Activated CD8-positive, alpha-beta memory T cell treated with anti-CD3 and anti-CD28 coated beads for 48 hours (primary cell): ENCODE measurements at regions not wholly inside any gene's neighbourhood (a gene's known extent, or its start where the extent isn't known, plus 50 kb on each side); places are given as distances from the start of the nearest gene placed in this dataset.

Source experiments
- DNase-seq, 3 experiments: peaks; one replicate each; pipeline ENCODE4 v3.0.0-alpha.2; 2020; ENCODE audit warnings: low read depth in 2 of 3, low spot score in 2 of 3

DNA sequence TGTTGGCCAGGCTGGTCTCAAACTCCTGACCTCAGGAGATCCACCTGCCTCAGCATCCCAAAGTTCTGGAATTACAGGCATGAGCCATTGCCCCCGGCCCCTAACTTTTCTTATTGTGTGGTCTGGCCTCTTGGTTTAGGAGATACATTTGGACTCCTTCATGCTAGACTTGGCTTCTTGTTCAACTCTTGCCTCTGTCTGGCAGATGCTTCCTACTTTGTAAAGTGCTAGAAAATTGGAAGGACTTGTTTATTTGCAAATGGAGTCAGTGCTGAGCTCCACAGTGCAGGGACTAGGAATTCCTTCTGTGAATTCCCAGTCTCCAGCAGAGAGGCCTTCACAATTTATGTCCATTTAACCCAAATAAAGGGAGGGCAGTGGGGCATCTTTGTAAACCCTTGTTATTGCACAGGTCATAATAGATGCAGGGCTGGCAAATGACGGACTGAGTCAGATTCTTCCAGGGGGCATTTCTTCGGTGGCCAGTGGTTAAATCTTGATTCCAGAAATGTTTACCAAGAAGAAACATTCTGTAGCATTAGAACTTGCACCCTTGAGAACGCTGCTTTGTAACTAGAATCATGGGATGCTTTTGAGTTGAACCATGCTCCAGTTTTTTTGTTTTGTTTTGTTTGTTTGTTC, 73.8 kb upstream of the TBX3 start:
- no peak for DNase-seq

DNA sequence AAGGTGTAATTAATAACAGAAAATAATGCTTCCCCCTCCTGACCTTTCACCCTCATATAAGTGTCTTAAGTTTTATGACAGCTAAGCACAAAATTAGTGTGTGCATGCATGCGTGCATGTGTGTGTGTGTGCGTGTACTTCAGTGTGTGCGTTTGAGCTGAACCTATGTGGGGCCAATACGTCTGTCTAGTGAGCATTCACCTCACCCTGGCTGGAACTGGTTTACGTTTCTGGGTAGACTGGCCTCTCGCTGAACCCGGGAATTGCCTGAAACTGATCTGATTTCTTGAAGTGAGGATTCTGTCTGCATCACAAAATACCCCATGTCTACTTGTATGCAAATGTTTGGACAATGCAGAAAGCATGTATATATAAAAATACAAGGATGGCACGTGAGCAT, 68.2 kb upstream of the TBX3 start:
- no peak for DNase-seq

DNA sequence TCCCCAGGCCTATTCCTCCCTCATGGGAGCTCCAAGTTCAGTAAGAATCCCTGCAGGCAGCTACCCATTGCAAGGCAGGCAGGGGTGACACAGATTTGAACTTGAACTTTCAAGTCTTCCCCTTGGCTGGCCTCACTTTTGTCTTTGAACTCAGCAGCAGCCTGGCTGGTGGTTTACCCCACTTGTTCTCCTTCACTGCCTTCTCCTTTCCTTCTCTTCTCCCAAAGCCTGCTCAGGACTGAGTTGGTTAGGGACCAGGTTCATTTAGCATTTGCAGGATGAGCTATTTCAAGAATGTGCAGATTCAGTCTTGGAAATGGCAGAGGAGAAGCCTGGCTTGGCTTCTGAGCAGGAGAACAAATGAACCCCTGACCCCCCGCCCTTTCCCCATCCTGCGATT, 67.7 kb upstream of the TBX3 start:
- DNase-seq, result no peak

DNA sequence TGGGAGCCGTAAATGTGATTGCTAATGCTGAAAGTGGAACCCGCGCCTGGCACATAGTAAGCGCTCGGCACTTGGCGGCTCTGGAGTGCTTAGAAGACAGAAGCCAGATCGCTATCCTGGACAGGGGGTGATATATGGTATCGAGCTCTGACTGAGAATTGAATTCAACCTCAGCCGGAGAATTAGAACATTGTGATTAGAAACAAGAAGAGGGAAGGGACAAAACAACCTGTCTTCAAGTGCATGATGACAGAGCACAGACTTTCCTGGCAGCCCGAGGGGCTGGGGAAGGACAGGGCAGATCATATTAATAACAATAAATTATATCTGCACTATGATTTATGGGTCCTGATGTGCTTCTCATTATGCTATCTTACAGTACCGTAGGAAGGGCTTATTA, 66.9 kb upstream of the TBX3 start:
- no peak for DNase-seq

GRCh38 chr12:114749065-114749464, 65.1 kb upstream of the TBX3 start:
- no peak for DNase-seq

- no peak for DNase-seq
Measured at GRCh38 chr12:114747012-114747858, 63.3 kb upstream of the TBX3 start.

DNA sequence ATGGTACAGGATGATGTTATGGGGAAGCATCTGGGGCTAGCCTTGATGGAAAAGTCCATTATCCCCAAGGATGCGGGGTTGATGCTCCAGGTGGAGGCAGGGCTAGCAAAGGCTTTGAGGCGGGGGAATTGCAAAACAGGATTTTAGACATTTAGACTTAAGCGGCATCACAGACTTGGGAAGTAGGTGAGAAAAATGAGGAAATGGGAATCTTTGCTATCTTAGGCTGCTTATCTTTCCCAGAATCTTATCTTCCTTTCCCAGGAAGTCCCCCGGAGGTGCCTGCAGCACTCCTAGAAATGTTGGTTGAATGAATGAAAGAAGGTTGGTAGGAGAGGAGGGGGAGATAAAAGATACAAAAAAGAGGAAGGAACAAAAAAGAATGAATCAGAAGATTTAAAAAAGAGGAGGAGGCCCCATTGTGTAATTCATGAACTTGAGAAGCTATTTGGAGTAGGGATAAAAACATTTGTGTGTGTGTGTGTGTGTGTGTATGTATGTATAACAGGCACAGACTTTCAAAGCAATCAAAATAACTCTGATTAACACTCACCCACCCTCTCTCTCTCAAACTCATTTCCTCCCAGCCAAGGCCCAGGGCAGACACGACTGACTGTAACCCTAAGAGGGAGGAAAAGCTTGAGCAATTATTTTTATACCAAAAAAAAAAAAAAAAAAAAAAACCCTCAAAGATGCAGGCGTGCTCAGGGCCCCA, 62.5 kb upstream of the TBX3 start:
- DNase-seq, result no peak

DNA sequence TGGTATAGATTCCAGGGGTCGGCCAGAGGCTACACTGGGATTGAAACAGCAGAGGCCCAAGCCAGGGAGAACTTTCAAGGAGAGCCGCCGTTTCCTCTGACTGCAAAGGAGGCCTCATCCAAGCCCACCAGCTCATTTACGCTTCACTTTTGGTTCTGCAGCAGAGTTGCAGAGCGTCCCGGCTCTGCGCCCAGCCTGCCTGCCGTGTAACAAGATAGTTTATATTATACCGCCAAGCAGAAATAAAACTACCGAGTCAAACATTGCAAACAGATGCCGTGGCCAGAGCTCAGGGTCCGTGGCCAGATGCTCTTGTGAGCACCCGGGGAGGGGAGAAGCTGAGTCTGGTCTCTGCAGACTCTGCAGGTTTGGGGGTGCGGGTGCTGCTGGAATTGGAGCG, 60.7 kb upstream of the TBX3 start:
- no peak for DNase-seq

GRCh38 chr12:114744285-114744684, 60.3 kb upstream of the TBX3 start:
- no peak for DNase-seq

- no peak for DNase-seq
Measured at GRCh38 chr12:114743799-114744198, 59.8 kb upstream of the TBX3 start.

DNA sequence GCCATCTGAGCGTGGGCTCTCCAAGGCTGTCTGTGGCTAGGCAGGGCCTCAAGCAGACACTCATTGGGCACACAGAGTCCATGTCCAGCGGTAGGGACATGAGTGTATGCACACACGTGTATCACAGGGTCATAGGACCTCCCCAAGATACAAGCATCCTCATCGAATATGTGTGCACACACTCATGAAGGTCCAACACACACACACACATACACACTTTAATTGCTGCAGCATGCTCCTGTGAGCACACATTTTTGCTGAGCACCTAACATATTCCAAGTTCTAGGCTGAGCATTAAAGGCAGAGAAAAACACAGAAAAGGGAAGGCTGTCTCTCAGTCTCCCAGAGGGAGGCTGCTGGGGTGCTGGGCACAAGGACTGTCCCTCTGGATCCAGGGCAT, 59.3 kb upstream of the TBX3 start:
- DNase-seq, result no peak

GRCh38 chr12:114742363-114742762, 58.4 kb upstream of the TBX3 start:
- no peak for DNase-seq

DNA sequence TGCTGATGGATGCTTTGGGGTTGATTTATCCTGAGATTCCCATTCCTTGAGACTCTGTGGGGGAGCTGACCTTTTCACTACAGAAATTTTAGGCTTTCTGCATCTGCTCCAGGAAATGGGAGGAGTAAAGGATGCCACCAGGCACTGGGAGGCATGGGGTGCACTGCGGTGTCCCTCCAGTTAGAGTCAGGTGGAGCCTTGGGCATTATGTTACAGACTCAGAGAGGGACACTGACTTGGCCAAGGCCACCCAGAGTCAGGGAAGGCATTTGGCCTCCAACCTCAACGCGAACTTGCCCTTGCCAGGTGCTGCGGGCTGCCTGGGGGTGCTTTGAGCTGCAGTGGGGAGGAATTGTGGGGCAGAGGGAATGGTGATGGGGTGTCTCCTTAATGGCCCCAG, 58.0 kb upstream of the TBX3 start:
- DNase-seq, result no peak

DNA sequence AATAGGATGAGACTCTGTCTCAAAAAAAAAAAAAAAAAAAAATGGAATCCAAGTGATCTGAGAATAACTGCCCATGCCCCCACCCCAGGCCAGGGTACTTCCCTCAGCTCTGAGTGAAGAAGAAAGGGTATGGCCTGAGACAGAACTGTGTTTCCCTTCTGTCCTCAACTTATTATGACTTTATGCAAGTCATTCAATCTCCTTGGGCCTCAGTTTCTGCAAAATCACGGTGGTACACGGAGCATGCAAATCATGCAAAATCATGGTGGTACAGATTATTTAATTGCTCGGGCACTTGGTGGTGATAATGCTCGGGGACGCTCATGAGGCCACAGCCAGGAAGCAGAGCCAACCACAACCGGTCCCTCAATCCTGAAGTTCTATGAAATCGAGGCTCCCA, 56.5 kb upstream of the TBX3 start:
- no peak for DNase-seq

- DNase-seq, result no peak
Measured at GRCh38 chr12:114738460-114739184, 54.6 kb upstream of the TBX3 start.

DNA sequence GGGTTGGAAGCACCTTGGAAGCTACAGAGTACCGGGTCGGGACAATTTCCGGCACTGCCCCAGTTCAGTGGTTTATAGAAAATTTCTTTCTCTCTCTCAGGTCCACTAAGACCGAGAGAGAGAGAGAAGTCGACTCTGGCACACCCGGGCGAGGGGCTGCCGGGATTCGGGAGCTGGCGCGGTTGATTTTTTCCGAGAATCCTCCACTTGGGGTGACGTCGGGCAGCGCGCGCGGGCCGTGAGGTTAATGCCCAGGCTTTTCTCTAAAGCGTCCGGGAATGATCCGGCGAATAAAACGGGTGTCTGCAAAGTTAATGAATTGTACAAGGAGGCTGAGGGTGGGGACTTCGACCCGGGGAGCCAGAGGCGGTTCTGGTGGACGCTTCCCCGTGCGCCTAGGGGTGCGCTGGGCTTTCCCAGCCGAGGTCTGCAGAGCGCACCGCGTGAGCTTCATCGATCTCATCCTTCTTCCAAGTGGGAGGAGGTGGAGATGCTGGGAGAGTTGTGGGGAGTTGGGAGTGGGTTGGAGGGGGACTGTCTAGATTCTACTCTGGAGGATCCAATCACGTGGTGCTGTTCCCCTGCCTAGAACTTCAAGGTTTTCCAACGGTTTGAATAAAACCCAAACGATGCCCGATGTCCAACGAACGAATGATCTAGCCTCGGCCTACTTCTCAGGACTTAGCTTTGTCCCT, 51.9 kb upstream of the TBX3 start:
- no peak for DNase-seq

- DNase-seq, result no peak
Measured at GRCh38 chr12:114735011-114735410, 51.0 kb upstream of the TBX3 start.

- no peak for DNase-seq
Measured at GRCh38 chr12:114733919-114734318, 49.9 kb upstream of the TBX3 start.
